GM21528 (cell line): ENCODE measurements at regions not wholly inside any gene's neighbourhood (a gene's known extent, or its start where the extent isn't known, plus 50 kb on each side); places are given as distances from the start of the nearest gene placed in this dataset.

ENCODE experiments used
- ATAC-seq: cut with Tn5 transposase; IDR thresholded peaks from one replicate; pipeline ENCODE4 v1.9.1; 2021; ENCODE audit warnings: mild to moderate bottlenecking, moderate library complexity; ENCODE audit not compliant: unreplicated experiment, low FRiP score

- no peak for ATAC-seq
These were observed 228.5 kb downstream of the RBFOX3 start for GRCh38 chr17:79382313-79382712.

DNA sequence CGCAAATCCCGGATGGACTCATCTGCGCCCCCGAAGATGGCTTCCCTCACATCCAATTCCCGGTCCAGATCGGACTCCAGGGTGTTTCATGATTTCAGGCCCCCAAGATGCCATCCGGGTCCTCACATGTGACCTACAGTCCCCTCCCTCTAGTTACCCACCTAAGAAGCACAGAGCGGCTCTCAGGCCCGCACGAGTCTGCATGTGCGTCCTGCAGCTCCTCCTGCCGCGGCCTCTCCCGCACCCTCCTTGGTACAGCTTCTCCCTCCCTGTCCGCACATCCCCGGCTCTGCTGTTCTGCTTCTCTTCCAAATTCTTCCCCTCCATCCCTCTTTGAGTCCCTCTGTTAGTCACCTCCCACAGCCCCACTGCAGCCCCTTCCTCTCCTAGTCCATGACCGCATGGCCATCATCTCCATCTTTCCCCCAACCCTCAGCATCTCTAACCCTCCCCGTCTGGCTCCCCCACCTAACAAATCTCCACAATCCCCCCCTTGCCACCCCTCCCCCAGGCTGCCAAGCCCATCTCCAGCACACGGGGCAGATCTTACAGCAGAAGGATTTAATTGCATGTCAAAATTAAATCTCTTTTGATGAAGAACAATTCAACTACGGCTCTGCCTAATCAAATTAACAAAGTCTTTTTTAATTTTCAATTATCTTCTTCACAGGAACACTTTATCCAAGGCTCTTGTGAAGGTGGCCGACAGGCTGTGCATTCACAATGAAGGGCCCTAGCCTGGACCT is 231.0 kb downstream of the RBFOX3 start:
- ATAC-seq, result no peak

- ATAC-seq, result no peak
These were observed 233.5 kb downstream of the RBFOX3 start for GRCh38 chr17:79377230-79377786.

DNA sequence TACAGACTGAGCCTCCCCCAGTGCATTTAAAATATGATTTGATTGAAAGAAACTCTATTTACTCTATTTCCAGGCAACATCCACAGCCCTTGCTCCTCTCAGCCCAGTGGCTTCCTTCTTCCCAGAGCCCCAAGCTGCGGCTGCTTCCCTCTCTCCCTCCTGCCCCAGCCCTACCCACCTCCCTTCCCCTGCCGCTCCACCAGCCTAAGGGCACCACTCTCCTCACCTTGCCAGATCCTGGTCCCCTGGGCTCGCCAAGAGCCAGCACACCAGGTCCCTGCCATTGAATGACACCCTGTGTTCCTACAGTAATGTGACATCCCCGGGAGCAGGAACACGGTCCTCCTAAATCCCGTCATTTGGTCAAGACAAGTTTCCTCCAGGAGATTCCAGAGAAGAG is 236.0 kb downstream of the RBFOX3 start:
- no peak for ATAC-seq

DNA sequence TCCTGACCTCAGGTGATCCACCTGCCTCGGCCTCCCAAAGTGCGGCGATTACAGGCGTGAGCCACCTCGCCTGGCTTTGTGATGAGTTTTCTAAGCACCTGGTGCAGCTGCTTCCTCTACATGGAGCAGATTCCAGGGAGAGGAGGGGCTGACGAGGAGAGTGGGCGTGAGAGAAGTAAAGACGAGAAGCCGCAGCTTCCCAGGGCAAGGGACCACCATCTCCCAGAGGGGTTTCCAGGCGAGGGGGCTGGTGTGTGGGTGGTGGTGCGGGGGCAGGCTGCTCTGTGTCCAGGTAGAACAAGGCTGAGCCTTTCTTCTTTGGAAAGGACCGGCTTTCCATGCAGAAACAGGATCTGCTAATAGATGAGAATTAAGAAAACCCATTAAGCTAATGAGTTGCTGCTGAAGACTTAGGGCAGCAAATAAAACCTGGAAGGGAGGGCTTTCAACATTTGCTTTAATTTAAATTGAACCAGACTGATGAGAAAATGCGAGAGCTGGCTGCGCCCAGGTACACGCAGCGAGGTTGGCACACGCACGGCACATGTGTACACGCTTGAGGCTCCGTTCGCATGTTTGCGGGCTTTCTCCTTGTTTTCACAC is 236.7 kb downstream of the RBFOX3 start:
- ATAC-seq, result no peak

GRCh38 chr17:79372470-79373238 is 238.2 kb downstream of the RBFOX3 start:
- ATAC-seq, result no peak

DNA sequence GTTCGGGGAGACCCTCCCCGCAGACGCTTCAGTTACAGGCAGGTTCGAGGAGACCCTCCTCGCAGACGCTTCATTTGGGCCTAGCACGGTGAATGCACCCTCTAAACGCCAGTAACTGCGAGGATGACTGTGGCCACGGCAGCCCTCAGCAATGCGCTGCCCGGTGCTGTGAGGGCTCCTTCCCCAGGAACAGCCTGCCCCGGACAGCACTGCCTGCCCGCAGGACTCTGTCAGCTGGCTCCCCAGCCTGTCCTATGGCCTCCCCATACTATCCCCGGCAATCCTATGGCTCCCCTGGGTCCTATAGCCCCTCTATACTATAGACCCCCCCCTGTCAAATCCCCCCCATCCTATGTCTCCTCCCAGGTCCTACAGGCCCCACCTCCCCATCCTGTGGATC is 238.9 kb downstream of the RBFOX3 start:
- ATAC-seq, result no peak

- ATAC-seq, result no peak
These were observed 240.3 kb downstream of the RBFOX3 start for GRCh38 chr17:79370594-79370993.

DNA sequence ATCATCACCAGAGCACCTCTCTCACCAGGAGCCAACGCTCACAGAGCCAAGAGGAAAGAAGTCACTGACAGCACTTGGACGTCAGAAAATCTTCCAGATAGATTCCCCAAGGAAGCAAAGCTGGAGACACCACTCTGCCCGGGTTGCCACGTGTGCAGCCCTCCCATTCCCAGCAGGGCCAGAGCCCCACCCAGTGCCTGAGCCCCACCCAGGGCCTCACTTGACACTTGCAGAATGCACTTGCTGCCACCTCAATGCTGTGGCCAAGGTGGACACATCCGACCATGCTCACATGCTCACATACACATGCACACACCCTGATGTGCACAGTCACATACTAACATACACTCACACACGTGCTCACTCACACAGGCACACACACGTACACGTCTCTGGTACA is 240.7 kb downstream of the RBFOX3 start:
- ATAC-seq, result no peak

GRCh38 chr17:79369532-79369931 is 241.3 kb downstream of the RBFOX3 start:
- ATAC-seq, result no peak

GRCh38 chr17:79369001-79369400 is 241.8 kb downstream of the RBFOX3 start:
- ATAC-seq, result no peak

GRCh38 chr17:79368521-79368920 is 242.3 kb downstream of the RBFOX3 start:
- ATAC-seq, result no peak

GRCh38 chr17:79366988-79367571 is 243.8 kb downstream of the RBFOX3 start:
- no peak for ATAC-seq

- no peak for ATAC-seq
These were observed 244.7 kb downstream of the RBFOX3 start for GRCh38 chr17:79365836-79366770.

DNA sequence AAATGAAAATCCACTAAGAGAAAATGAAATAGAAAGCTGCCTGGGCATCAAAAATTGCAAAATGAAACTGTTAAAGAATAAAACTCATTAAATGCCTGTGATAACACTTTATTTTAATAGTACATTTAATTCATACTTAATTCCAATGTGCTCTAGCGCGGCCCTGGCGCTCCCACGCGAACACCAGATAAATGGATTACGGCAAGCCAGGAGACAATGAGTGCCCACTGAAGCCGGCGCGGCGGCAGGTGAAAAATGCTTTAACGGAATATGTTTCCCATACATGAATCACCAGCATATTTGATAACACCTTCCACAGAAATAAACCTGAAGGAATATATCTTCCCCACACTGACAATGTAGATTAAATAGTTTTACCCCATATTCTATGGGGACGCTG is 245.5 kb downstream of the RBFOX3 start:
- ATAC-seq, result no peak

GRCh38 chr17:79364315-79365094 is 246.3 kb downstream of the RBFOX3 start:
- no peak for ATAC-seq

DNA sequence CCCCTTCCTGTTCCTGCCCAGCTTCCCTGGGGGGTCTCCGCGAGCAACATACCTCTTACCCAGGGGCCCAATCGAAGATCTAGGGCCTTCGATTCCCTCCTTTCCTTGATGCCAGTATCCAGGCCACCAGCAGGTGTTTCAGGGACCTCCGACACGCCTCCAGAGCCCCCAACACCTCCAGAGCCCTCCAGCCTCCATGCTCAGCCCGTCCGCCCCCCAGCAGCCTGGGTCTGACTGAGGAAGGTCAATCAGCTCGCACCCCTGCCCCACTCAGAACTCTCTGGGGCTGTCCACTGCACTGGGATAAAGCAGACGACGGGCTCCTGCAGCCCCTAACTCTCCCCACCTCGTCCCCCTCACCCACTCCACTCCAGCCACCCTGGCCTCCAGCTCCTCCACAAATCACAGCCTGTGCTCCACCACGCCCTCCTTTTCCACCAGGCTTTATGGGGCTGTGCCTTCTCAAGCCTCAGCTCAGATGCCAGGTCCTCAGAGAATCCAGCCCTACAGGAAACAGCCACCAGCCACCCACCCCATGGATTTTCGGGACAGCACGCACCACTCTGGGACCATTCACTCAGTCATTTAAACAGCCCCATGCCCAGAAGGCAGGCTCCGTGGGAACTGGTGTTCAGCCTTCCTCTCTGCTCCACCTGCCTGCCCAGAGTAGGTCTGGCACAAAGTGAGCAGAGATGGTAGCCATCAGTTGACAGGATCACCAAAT is 247.1 kb downstream of the RBFOX3 start:
- no peak for ATAC-seq

DNA sequence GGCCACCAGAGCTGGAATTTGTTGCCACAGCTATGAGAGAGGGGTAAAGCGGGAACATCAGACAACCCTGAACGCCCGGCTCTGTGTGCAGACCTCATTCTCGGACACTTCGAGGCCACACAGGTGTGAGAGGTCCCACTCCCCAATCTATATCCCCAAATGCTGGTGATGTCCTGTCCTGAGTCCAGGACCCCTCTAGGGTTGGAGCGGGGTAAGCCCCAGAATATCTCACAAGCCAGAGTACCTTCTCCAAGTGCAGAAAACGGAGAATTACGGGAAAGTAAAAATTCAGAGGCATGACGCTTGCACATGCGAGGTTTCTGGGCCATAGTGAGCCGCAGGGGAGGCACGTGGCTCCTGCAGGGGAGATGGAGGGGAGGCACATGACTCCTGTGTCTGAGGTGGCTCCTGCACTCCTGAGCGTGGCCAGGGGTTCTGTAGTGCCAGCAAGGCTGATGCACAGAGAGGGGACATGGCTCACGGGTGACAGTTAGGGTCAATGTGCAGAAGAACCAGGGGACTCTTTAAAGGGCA is 248.0 kb downstream of the RBFOX3 start:
- no peak for ATAC-seq
